Endothelial cell of umbilical vein (primary cell): ENCODE measurements at regions not wholly inside any gene's neighbourhood (a gene's known extent, or its start where the extent isn't known, plus 50 kb on each side); places are given as distances from the start of the nearest gene placed in this dataset.

Experiments
- EZH2 ChIP-seq: IDR thresholded peaks from 2 replicates; pipeline ENCODE4 v1.6.1; 2012; ENCODE audit warnings: borderline replicate concordance, low read depth, mild to moderate bottlenecking, moderate library complexity, low read length, inconsistent platforms; ENCODE audit not compliant: severe bottlenecking
- FOS ChIP-seq: IDR thresholded peaks from 2 replicates; pipeline ENCODE4 v1.6.1; 2011; ENCODE audit warnings: mild to moderate bottlenecking, low read length, moderate library complexity, borderline replicate concordance; ENCODE audit not compliant: insufficient read depth
- GATA2 ChIP-seq: IDR thresholded peaks from 2 replicates; pipeline ENCODE4 v1.7.0; 2011; ENCODE audit warnings: low read depth, mild to moderate bottlenecking, moderate library complexity, mixed read lengths, low read length; ENCODE audit not compliant: insufficient read length, insufficient read depth
- JUN ChIP-seq: IDR thresholded peaks from 2 replicates; pipeline ENCODE4 v1.6.1; 2011; ENCODE audit warnings: borderline replicate concordance, low read depth; ENCODE audit not compliant: insufficient read length, insufficient read depth
- MYC ChIP-seq: IDR thresholded peaks from one replicate; pipeline ENCODE4 v1.6.1; 2011; ENCODE audit warnings: mild to moderate bottlenecking, low read depth, low read length
- POLR2A ChIP-seq: IDR thresholded peaks from 2 replicates; pipeline ENCODE4 v1.6.1; 2012; ENCODE audit warnings: low read depth, mild to moderate bottlenecking, control low read depth, low read length
- POLR2AphosphoS5 ChIP-seq: IDR thresholded peaks from 2 replicates; pipeline ENCODE4 v1.6.1; 2012; ENCODE audit warnings: low read depth, mild to moderate bottlenecking, control low read depth, low read length, moderate library complexity; ENCODE audit not compliant: insufficient read depth
- TF ChIP-seq, protein P1 (sequence below), 2 donors: IDR thresholded peaks; 1 replicate in 1 of 2; 2 replicates in 1 of 2; pipeline ENCODE4 v1.5.1; 2011; ENCODE audit warnings: low read length in 2 of 2, mild to moderate bottlenecking in 2 of 2, moderate library complexity in 2 of 2, control low read depth in 1 of 2, inconsistent platforms in 1 of 2, low read depth in 1 of 2; ENCODE audit not compliant: insufficient read depth in 1 of 2; ENCODE audit errors: extremely low read depth in 1 of 2
- TF ChIP-seq, protein P2 (sequence below): IDR thresholded peaks from 2 replicates; pipeline ENCODE4 v1.6.1; 2011; ENCODE audit not compliant: insufficient read depth, insufficient read length

DNA sequence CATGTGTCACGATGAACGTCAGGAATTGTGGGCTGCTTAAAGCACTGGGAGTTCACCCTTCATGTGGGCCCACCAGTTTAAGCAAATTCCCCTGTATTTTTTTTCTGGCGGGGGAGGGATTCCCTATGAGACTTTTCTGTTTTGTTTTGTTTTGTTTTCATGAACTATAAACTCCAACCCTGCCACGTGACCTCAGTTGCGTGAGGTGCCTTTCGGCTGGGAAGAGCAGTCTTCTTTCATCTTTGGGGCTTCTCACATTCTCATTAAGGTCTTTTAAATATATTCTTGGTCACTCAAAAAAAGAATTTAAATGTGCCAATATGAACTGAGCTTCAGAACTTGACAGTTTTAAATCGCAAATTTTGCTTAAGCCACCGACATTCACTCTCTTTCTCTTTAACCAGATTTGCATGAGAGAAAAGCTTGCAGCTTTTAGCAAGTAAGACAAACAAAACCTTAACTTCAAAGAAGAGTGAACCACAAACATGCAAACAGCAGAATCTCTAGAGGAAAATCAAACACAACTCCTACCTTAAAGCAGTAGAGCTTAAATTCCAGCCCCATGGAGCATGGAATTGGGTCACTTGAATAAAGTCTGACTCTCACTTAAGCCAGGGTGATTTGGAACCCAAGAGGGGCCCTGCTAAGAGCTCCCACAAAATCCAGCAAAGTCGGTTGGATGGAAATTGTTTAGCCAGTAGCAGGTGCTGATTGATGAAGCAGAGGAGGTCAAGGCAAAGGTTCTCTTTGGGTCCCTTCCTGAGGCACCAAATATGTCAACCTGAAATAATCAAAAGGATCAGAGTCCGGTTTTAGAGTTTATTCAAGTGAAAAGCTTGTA is 699.8 kb upstream of the GBE1 start:
- TF ChIP-seq, protein P1, sequence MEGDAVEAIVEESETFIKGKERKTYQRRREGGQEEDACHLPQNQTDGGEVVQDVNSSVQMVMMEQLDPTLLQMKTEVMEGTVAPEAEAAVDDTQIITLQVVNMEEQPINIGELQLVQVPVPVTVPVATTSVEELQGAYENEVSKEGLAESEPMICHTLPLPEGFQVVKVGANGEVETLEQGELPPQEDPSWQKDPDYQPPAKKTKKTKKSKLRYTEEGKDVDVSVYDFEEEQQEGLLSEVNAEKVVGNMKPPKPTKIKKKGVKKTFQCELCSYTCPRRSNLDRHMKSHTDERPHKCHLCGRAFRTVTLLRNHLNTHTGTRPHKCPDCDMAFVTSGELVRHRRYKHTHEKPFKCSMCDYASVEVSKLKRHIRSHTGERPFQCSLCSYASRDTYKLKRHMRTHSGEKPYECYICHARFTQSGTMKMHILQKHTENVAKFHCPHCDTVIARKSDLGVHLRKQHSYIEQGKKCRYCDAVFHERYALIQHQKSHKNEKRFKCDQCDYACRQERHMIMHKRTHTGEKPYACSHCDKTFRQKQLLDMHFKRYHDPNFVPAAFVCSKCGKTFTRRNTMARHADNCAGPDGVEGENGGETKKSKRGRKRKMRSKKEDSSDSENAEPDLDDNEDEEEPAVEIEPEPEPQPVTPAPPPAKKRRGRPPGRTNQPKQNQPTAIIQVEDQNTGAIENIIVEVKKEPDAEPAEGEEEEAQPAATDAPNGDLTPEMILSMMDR (IDR thresholded peaks at IDR 0.05; ENCODE audit: extremely low read depth in 1 of 2, insufficient read depth in 1 of 2, low read depth in 1 of 2, low read length in 2 of 2) = no peak
- TF ChIP-seq EZH2 (no peak), POLR2A (no peak), POLR2AphosphoS5 (no peak), JUN (no peak), GATA2 (no peak), FOS (no peak), MYC (no peak)
- TF ChIP-seq, protein P2, sequence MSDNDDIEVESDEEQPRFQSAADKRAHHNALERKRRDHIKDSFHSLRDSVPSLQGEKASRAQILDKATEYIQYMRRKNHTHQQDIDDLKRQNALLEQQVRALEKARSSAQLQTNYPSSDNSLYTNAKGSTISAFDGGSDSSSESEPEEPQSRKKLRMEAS = no peak
